Transverse colon (tissue), 4 donors: ENCODE measurements at regions not wholly inside any gene's neighbourhood (a gene's known extent, or its start where the extent isn't known, plus 50 kb on each side); places are given as distances from the start of the nearest gene placed in this dataset.

Source experiments
- EP300 ChIP-seq: sonication (generic); formaldehyde crosslinking; IDR thresholded peaks from one replicate; pipeline ENCODE4 v1.6.1; 2017; ENCODE audit warnings: antibody characterized with exemption, low read depth
- POLR2A ChIP-seq: fragments of 450-650 bp; IDR thresholded peaks from one replicate; pipeline ENCODE4 v1.6.1; 2016; ENCODE audit warnings: antibody characterized with exemption, mild to moderate bottlenecking, moderate library complexity
- POLR2AphosphoS5 ChIP-seq, 3 donors: sonication (generic); formaldehyde crosslinking; IDR thresholded peaks; one replicate each; pipeline ENCODE4 v1.6.1; 2016; ENCODE audit warnings: antibody characterized with exemption in 3 of 3
- TF ChIP-seq, protein P1 (sequence below), 5 experiments: fragments of 200-600 bp in 3 of 5; fragments of 450-650 bp in 2 of 5; sonication (generic) in 3 of 5; IDR thresholded peaks; 1 replicate in 2 of 5; 2 replicates in 3 of 5; pipeline ENCODE4 v1.5.1; 2016 to 2017; ENCODE audit warnings: antibody characterized with exemption in 5 of 5, inconsistent platforms in 3 of 5, mild to moderate bottlenecking in 2 of 5, moderate library complexity in 1 of 5

DNA sequence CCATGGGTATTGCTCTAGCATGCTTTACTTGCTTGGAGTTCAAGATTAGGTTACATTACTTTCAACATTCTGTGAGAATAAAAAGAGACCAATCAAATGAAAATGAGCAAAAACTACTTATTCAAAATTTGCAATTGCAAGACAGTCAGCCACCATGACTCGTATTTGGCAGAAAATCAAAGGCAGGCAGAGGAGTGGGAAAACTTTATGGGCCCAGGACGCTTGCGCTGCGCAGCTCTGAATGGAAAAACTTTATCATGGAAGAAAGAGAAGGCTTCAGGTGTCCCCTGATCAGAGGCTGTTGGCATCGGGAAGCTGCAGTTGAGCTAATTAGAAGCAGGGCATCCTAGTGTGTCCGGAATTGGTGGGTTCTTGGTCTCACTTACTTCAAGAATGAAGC is 250.6 kb downstream of the USP46 start:
- TF ChIP-seq, protein P1, sequence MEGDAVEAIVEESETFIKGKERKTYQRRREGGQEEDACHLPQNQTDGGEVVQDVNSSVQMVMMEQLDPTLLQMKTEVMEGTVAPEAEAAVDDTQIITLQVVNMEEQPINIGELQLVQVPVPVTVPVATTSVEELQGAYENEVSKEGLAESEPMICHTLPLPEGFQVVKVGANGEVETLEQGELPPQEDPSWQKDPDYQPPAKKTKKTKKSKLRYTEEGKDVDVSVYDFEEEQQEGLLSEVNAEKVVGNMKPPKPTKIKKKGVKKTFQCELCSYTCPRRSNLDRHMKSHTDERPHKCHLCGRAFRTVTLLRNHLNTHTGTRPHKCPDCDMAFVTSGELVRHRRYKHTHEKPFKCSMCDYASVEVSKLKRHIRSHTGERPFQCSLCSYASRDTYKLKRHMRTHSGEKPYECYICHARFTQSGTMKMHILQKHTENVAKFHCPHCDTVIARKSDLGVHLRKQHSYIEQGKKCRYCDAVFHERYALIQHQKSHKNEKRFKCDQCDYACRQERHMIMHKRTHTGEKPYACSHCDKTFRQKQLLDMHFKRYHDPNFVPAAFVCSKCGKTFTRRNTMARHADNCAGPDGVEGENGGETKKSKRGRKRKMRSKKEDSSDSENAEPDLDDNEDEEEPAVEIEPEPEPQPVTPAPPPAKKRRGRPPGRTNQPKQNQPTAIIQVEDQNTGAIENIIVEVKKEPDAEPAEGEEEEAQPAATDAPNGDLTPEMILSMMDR (IDR thresholded peaks at IDR 0.05): no peak
- TF ChIP-seq POLR2AphosphoS5 (IDR thresholded peaks at IDR 0.05): no peak
- no peak for TF ChIP-seq POLR2A
- no peak for TF ChIP-seq EP300
